ENCODE measurements at regions not wholly inside any gene's neighbourhood (a gene's known extent, or its start where the extent isn't known, plus 50 kb on each side); places are given as distances from the start of the nearest gene placed in this dataset.

- no peak for DNase-seq
These were observed 426.6 kb downstream of the OMA1 start for GRCh38 chr1:58119971-58120370.

GRCh38 chr1:58116284-58116683 is 430.2 kb downstream of the OMA1 start:
- no peak for DNase-seq

- DNase-seq = no peak
These were observed 436.8 kb downstream of the OMA1 start for GRCh38 chr1:58109646-58110200.

- no peak for DNase-seq
These were observed 437.7 kb downstream of the OMA1 start for GRCh38 chr1:58108783-58109182.

- no peak for DNase-seq
These were observed 438.6 kb downstream of the OMA1 start for GRCh38 chr1:58107943-58108342.

- no peak for DNase-seq
These were observed 441.6 kb downstream of the OMA1 start for GRCh38 chr1:58104960-58105359.

GRCh38 chr1:58096714-58097113 is 449.8 kb downstream of the OMA1 start:
- no peak for DNase-seq

GRCh38 chr1:58095183-58095582 is 451.3 kb downstream of the OMA1 start:
- no peak for DNase-seq

GRCh38 chr1:58094221-58094620 is 452.3 kb downstream of the OMA1 start:
- no peak for DNase-seq

GRCh38 chr1:58090640-58091039 is 455.9 kb downstream of the OMA1 start:
- DNase-seq = no peak

- DNase-seq = no peak
These were observed 456.5 kb downstream of the OMA1 start for GRCh38 chr1:58089898-58090534.

GRCh38 chr1:58084266-58084665 is 462.3 kb downstream of the OMA1 start:
- DNase-seq = no peak

- no peak for DNase-seq
These were observed 463.9 kb downstream of the OMA1 start for GRCh38 chr1:58082596-58082995.

- no peak for DNase-seq
These were observed 470.3 kb downstream of the OMA1 start for GRCh38 chr1:58076258-58076657.

GRCh38 chr1:58075188-58075578 is 471.3 kb downstream of the OMA1 start:
- no peak for DNase-seq

- no peak for DNase-seq
These were observed 474.1 kb downstream of the OMA1 start for GRCh38 chr1:58072450-58072849.

- no peak for DNase-seq
These were observed 479.4 kb downstream of the OMA1 start for GRCh38 chr1:58067082-58067481.

GRCh38 chr1:58065520-58065919 is 481.0 kb downstream of the OMA1 start:
- no peak for DNase-seq

- no peak for DNase-seq
These were observed 482.4 kb downstream of the OMA1 start for GRCh38 chr1:58064166-58064565.

GRCh38 chr1:58063095-58063494 is 483.4 kb downstream of the OMA1 start:
- DNase-seq = no peak

- DNase-seq = no peak
These were observed 483.9 kb downstream of the OMA1 start for GRCh38 chr1:58062635-58063034.

GRCh38 chr1:58060559-58061170 is 485.9 kb downstream of the OMA1 start:
- no peak for DNase-seq

- no peak for DNase-seq
These were observed 486.7 kb downstream of the OMA1 start for GRCh38 chr1:58059789-58060188.

GRCh38 chr1:58058323-58058722 is 488.2 kb downstream of the OMA1 start:
- DNase-seq = no peak

- DNase-seq = no peak
These were observed 488.7 kb downstream of the OMA1 start for GRCh38 chr1:58057826-58058225.

Measured in stimulated activated CD4-positive, alpha-beta T cell treated with anti-CD3 and anti-CD28 coated beads, Interleukin-4, amount 100 ng/mL, for 24 hours (primary cell).